Activated naive CD4-positive, alpha-beta T cell treated with anti-CD3 and anti-CD28 coated beads, Interleukin-2, amount 50 U/mL, for 24 hours (primary cell): ENCODE measurements at regions not wholly inside any gene's neighbourhood (a gene's known extent, or its start where the extent isn't known, plus 50 kb on each side); places are given as distances from the start of the nearest gene placed in this dataset.

Experiments used
- H3K27ac Mint-ChIP-seq: one replicate; pipeline ENCODE4 v1.8.0; 2021; ENCODE audit warnings: mild to moderate bottlenecking, mixed read lengths
- H3K27me3 Mint-ChIP-seq: one replicate; pipeline ENCODE4 v1.8.0; 2021; ENCODE audit warnings: mixed read lengths
- H3K36me3 Mint-ChIP-seq: one replicate; pipeline ENCODE4 v1.8.0; 2021; ENCODE audit warnings: mixed read lengths
- H3K4me1 Mint-ChIP-seq: one replicate; pipeline ENCODE4 v1.8.0; 2021; ENCODE audit warnings: mixed read lengths
- H3K4me3 Mint-ChIP-seq: one replicate; pipeline ENCODE4 v1.8.0; 2021; ENCODE audit warnings: mild to moderate bottlenecking, mixed read lengths
- H3K9me3 Mint-ChIP-seq: one replicate; pipeline ENCODE4 v1.8.0; 2021; ENCODE audit warnings: mixed read lengths

- H3K27ac Mint-ChIP-seq = no peak overlapping the region
- no peaks in the 10 kb centered on the region for H3K4me1 Mint-ChIP-seq
- H3K4me3 Mint-ChIP-seq = no peak overlapping the region
- H3K9me3 Mint-ChIP-seq = peaks cover 14% of the 10 kb centered on the region
- H3K36me3 Mint-ChIP-seq = peaks cover 5% of the 10 kb centered on the region
- peaks cover 24% of the 10 kb centered on the region for H3K27me3 Mint-ChIP-seq
Measured at GRCh38 chr7:111591-111990, 80.8 kb upstream of the FAM20C start.

DNA sequence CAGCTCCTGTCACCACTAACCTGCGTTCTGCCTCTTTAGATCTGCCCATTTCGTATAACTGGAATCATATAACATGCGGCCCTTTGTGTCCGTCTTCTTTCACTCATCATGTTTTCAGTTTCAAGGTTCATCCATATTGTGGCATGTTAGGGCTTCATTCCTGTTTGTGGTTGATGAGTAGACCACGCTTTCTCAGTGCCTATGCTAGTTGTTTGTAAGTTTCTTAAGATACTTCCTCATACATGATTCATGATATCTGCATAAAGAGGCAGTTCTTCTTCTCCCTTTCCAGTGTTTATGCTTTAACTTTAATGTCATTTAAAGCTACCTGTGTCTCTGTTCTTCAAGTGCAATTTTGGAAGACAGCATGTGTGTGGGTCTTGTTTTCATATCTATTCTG is 79.5 kb upstream of the FAM20C start:
- Mint-ChIP-seq H3K9me3 (peaks cover 14% of the 10 kb centered on the region), H3K27ac (peak overlapping the region; percentile 15), H3K36me3 (peaks cover 5% of the 10 kb centered on the region), H3K4me3 (no peak overlapping the region), H3K27me3 (peaks cover 27% of the 10 kb centered on the region), H3K4me1 (no peaks in the 10 kb centered on the region)

DNA sequence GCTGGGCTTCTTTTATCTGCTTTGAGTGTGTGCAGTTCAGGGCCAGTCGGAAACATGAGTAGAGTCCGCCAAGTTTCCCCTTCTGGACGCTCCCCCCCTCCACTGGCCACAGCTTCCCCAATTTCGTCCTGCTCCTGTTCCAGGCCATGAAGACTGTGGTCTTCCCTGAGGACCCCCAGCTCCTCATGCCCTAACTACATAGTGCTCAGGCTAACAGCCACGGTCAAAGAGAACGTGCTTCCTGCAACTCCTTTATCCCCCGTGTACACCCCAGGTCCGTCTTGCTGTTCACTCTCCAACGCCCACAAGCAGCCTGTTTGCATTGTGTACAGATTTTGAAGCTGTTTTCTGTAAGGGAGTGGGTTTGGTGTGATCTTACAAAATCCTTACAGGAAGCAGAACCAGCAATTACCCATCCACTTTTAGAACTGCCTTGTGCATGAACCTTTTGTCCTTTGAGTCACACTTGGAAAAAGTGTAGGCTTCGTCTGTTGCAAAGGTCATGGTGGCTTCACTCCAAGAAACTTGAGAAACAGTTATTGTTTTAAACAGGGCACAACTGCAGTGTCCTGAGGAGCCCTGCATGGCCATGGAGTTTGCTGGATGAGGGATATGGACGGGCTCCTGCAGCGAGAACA is 77.0 kb upstream of the FAM20C start:
- H3K36me3 Mint-ChIP-seq = peaks cover 5% of the 10 kb centered on the region
- H3K4me1 Mint-ChIP-seq = no peaks in the 10 kb centered on the region
- no peak overlapping the region for H3K4me3 Mint-ChIP-seq
- H3K27me3 Mint-ChIP-seq = peaks cover 31% of the 10 kb centered on the region
- peaks cover 14% of the 10 kb centered on the region for H3K9me3 Mint-ChIP-seq
- no peak overlapping the region for H3K27ac Mint-ChIP-seq

- Mint-ChIP-seq H3K4me3 (no peak overlapping the region), H3K27me3 (peaks cover 27% of the 10 kb centered on the region), H3K4me1 (no peaks in the 10 kb centered on the region), H3K9me3 (peaks cover 14% of the 10 kb centered on the region), H3K36me3 (peaks cover 5% of the 10 kb centered on the region), H3K27ac (peak overlapping the region; percentile 36)
Measured at GRCh38 chr7:116188-116981, 76.0 kb upstream of the FAM20C start.

DNA sequence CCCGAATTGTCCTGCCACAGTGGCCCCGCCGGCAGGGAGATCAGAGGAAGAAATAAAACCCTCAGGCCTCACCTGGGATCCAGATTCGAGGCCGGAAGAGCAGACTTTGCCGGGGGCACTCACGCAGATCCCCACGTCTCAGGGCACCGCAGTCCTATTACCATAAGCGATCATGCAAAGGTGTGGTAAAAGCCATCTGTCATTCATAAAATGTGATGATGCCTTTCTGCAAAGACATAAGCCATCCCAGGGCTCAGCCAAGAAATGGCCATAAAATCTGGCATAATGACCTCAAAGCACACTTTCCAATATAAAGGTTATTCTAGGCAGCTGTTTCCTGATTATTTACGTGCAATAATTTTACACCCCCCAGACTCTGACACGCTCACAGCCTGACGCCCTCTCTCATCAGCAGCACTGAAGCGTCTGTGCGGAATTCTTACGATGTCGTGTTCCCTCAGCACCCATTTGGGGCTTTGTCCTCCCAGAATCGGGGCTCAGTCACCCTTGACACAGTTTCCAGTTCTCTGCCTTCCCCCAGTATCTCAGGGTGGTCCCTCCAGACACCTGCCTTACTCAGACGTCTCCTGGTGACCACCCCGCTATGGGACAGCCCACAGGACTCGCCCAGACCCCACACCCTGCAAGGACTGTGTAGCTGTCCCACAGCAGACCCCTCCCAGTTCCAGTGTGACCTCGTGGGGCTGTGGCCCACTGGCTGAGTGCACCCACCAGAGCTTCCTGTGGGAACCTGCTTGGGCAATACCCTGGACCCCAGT is 74.3 kb upstream of the FAM20C start:
- no peak overlapping the region for H3K4me3 Mint-ChIP-seq

GRCh38 chr7:118615-119391 is 73.6 kb upstream of the FAM20C start:
- Mint-ChIP-seq H3K36me3 (no peaks in the 10 kb centered on the region), H3K27ac (no peak overlapping the region), H3K4me3 (no peak overlapping the region), H3K9me3 (peaks cover under 1% of the 10 kb centered on the region), H3K4me1 (no peaks in the 10 kb centered on the region), H3K27me3 (peaks cover 17% of the 10 kb centered on the region)

More for the DNA sequence above, 74.3 kb upstream of the FAM20C start:
- peaks cover 23% of the 10 kb centered on the region for H3K27me3 Mint-ChIP-seq
- H3K4me1 Mint-ChIP-seq = no peaks in the 10 kb centered on the region
- H3K36me3 Mint-ChIP-seq = peaks cover 4% of the 10 kb centered on the region
- peaks cover 8% of the 10 kb centered on the region for H3K9me3 Mint-ChIP-seq
- no peak overlapping the region for H3K27ac Mint-ChIP-seq

GRCh38 chr7:119392-120163 is 72.8 kb upstream of the FAM20C start:
- no peaks in the 10 kb centered on the region for H3K36me3 Mint-ChIP-seq
- peaks cover 17% of the 10 kb centered on the region for H3K27me3 Mint-ChIP-seq
- H3K4me1 Mint-ChIP-seq = no peaks in the 10 kb centered on the region
- H3K27ac Mint-ChIP-seq = no peak overlapping the region
- no peak overlapping the region for H3K4me3 Mint-ChIP-seq
- no peaks in the 10 kb centered on the region for H3K9me3 Mint-ChIP-seq

DNA sequence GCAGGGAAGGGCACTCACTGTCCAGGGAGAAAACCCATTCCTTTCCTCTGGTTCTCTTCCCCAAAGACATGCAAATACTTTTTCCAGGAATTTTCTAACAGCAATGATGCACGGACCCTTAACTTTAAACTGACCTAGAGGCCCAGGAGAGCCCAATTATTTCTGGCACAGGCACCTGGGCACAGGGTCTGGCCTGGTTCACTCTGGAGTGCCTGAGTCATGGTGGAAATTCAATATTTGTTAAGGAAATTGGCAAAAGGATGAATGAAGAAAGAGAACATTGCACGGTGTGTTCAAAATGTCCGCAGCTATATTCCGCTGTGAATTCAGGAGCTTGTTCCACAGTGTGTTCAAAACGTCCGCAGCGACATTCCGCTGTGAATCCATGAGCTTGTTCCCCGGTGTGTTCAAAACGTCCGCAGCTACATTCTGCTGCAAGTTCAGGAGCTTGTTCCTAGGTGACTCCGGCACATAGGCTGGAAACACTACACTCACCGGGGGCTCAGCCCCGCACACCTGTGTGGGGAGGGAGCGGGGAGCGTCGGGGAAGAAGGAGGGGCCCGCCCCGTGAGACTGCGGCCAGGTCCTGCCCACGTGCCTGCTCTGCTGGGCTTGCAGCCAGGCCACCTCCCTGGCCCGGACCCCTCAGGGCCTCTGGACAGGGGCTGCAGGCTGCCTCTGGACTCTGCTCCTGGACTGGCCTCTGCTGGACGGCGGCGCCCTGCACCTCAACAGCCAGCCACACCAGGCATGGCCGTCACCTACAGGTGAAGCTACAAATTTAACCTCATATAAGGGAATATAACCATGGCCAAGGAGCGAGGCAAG is 72.0 kb upstream of the FAM20C start:
- Mint-ChIP-seq H3K27ac (no peak overlapping the region), H3K4me3 (no peak overlapping the region), H3K9me3 (no peaks in the 10 kb centered on the region)

GRCh38 chr7:121002-121785 is 71.2 kb upstream of the FAM20C start:
- Mint-ChIP-seq H3K36me3 (no peaks in the 10 kb centered on the region), H3K27ac (no peak overlapping the region), H3K9me3 (no peaks in the 10 kb centered on the region), H3K4me1 (no peaks in the 10 kb centered on the region), H3K27me3 (peaks cover 12% of the 10 kb centered on the region), H3K4me3 (no peak overlapping the region)

More for the DNA sequence above, 72.0 kb upstream of the FAM20C start:
- H3K27me3 Mint-ChIP-seq = peaks cover 13% of the 10 kb centered on the region
- H3K4me1 Mint-ChIP-seq = no peaks in the 10 kb centered on the region
- no peaks in the 10 kb centered on the region for H3K36me3 Mint-ChIP-seq

GRCh38 chr7:123237-123636 is 69.1 kb upstream of the FAM20C start:
- Mint-ChIP-seq H3K36me3 (no peaks in the 10 kb centered on the region), H3K4me1 (no peaks in the 10 kb centered on the region), H3K9me3 (no peaks in the 10 kb centered on the region), H3K4me3 (no peak overlapping the region), H3K27ac (no peak overlapping the region), H3K27me3 (peaks cover 3% of the 10 kb centered on the region)

DNA sequence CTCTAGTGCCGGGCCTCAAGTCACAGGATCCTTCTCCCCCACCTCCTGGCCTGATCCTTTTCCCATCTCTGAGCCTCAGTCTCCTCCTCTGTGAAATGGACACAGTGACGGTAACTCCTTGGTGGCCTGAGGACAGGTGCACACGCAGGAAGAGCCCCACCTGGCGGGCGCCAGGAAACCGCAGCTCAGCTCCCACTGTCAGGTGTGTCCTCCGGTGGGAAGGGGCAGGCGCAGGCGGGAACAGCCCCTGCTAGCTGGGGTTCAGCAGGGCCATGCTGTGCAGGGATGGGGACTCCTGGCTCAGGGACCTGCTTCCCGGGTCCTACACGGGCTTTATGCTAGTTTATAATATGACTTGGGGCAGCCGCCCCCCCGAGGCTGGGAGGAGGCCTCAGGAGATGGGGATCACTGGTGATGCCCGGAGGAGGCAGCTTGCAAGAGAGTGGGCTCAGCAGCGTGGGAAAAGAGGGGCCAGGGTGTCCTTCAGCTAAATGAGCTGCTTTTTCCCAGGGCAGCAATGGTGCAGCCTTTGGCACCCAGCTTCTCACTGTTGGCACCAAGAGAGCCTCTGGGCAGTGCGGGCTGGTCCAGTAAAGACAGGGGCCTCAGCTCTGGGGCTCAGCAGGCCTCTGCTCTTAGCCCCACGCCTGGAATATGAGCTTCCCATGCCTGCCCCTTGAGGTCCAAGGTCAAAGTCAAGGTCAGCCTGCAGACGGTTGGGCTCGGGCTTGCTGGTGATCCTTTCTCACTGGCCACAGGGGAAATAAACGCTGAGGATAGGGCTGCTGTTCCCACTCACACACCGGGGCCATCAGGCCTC is 68.0 kb upstream of the FAM20C start:
- Mint-ChIP-seq H3K27me3 (no peaks in the 10 kb centered on the region), H3K4me3 (no peak overlapping the region), H3K9me3 (no peaks in the 10 kb centered on the region), H3K27ac (no peak overlapping the region), H3K4me1 (no peaks in the 10 kb centered on the region), H3K36me3 (no peaks in the 10 kb centered on the region)

DNA sequence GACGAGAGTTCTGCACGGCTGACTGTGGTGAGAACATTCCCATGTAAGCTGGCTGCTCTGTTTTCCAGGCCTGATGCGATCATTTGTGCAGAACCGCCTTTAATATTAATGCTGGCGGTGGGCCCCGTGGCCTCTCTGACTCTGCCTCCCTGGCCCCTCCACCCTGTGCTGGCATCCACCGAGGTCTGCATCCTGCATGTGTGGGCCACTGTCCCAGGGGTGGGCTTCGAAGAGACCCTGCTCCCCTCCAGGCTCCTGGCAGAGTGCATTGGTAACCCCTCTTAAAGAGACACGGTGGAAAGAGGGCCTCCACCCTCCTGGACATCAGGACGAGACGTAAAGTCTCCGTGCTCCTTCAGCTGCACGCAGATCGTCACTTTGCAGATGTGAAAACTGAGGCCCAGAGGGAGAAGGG is 67.3 kb upstream of the FAM20C start:
- Mint-ChIP-seq H3K9me3 (no peaks in the 10 kb centered on the region), H3K4me3 (no peak overlapping the region), H3K27ac (no peak overlapping the region), H3K27me3 (no peaks in the 10 kb centered on the region), H3K36me3 (no peaks in the 10 kb centered on the region), H3K4me1 (no peaks in the 10 kb centered on the region)

- H3K27ac Mint-ChIP-seq = no peak overlapping the region
- no peaks in the 10 kb centered on the region for H3K36me3 Mint-ChIP-seq
- no peak overlapping the region for H3K4me3 Mint-ChIP-seq
- H3K4me1 Mint-ChIP-seq = no peaks in the 10 kb centered on the region
- no peaks in the 10 kb centered on the region for H3K27me3 Mint-ChIP-seq
- H3K9me3 Mint-ChIP-seq = no peaks in the 10 kb centered on the region
Measured at GRCh38 chr7:125661-126060, 66.7 kb upstream of the FAM20C start.
